A549 (cell line): ENCODE measurements at regions not wholly inside any gene's neighbourhood (a gene's known extent, or its start where the extent isn't known, plus 50 kb on each side); places are given as distances from the start of the nearest gene placed in this dataset.
A peak's percentile ranks its signal among the peaks of the same experiment; 100 is the strongest.

ENCODE experiments used
- ATAC-seq, 2 experiments: fragments of 200-7000 bp in 1 of 2; fragments of >200 bp in 1 of 2; cut with Nextera tagmentation in 1 of 2; cut with Tn5 transposase in 1 of 2; 3 replicates each; pipeline versions ENCODE4 v1.8.0 to v1.9.1; 2018 to 2020; ENCODE audit warnings: mild to moderate bottlenecking in 1 of 2, moderate library complexity in 1 of 2
- CTCF ChIA-PET: fragments of 300-600 bp; sonication (Branson Sonifier 250); formaldehyde crosslinking; extraction: SDS; loops from one replicate; lab custom pipeline; 2021; ENCODE audit warnings: antibody characterized with exemption, inconsistent platforms; lab: Yijun Ruan, JAX
- POLR2A ChIA-PET: fragments of 350-600 bp; formaldehyde crosslinking; extraction: SDS; loops from one replicate; lab custom pipeline; 2021; ENCODE audit warnings: antibody characterized with exemption, inconsistent platforms; lab: Yijun Ruan, JAX
- DNase-seq, 2 experiments: peaks; one replicate each; pipeline versions ENCODE4 v3.0.0 to v3.0.0-alpha.2; 2011 to 2016; ENCODE audit warnings: low read depth in 1 of 2, low spot score in 1 of 2
- FAIRE-seq: peaks from 2 replicates; lab custom pipeline; 2011; peaks lifted over from hg19 to GRCh38; lab: Jason Lieb, UNC
- H3K27ac ChIP-seq, 2 experiments: fragments of >200 bp; sonication (Bioruptor Twin); formaldehyde crosslinking; 3 replicates each; pipeline ENCODE4 v1.5.1; 2016 to 2017
- H3K4me1 ChIP-seq: fragments of >200 bp; sonication (Bioruptor Twin); formaldehyde crosslinking; 3 replicates; pipeline ENCODE4 v1.6.1; 2016
- H3K4me2 ChIP-seq: fragments of >200 bp; sonication (Bioruptor Twin); formaldehyde crosslinking; 3 replicates; pipeline ENCODE4 v1.6.1; 2016
- H3K4me3 ChIP-seq: fragments of >200 bp; sonication (Bioruptor Twin); formaldehyde crosslinking; 3 replicates; pipeline ENCODE4 v1.5.1; 2016
- H3K9me3 ChIP-seq: fragments of >200 bp; sonication (Bioruptor Twin); formaldehyde crosslinking; 3 replicates; pipeline ENCODE4 v1.6.1; 2016
- BHLHE40 ChIP-seq: IDR thresholded peaks from 2 replicates; pipeline ENCODE4 v1.6.1; 2012; ENCODE audit warnings: low read depth, low read length, inconsistent platforms
- CHD2 ChIP-seq: fragments of 150-350 bp; IDR thresholded peaks from 2 replicates; pipeline ENCODE4 v1.6.1; 2014; ENCODE audit warnings: low read length; ENCODE audit not compliant: partially characterized antibody
- CHD4 ChIP-seq: fragments of 200-600 bp; sonication (generic); IDR thresholded peaks from 2 replicates; pipeline ENCODE4 v1.6.1; 2016; ENCODE audit warnings: antibody characterized with exemption, mild to moderate bottlenecking, borderline replicate concordance
- EHF ChIP-seq: fragments of 250-450 bp; sonication (Bioruptor Pico); IDR thresholded peaks from 2 replicates; pipeline ENCODE4 v1.5.0; 2020; ENCODE audit warnings: mild to moderate bottlenecking
- FOXS1 ChIP-seq: fragments of 250-450 bp; sonication (Bioruptor Pico); IDR thresholded peaks from 2 replicates; pipeline ENCODE4 v1.5.0; 2020; ENCODE audit warnings: mild to moderate bottlenecking, moderate library complexity
- HDAC2 ChIP-seq: fragments of 200-600 bp; sonication (generic); IDR thresholded peaks from 2 replicates; pipeline ENCODE4 v1.6.1; 2016
- JUN ChIP-seq, 2 experiments: fragments of >200 bp; sonication (Bioruptor Twin); formaldehyde crosslinking; IDR thresholded peaks; 2 replicates in 1 of 2; 3 replicates in 1 of 2; pipeline ENCODE4 v1.6.1; 2016 to 2017
- KDM5A ChIP-seq: fragments of 200-600 bp; sonication (generic); IDR thresholded peaks from 2 replicates; pipeline ENCODE4 v1.6.1; 2016; ENCODE audit warnings: antibody characterized with exemption, mild to moderate bottlenecking
- NR3C1 ChIP-seq: fragments of >200 bp; sonication (Bioruptor Twin); formaldehyde crosslinking; IDR thresholded peaks from 3 replicates; pipeline ENCODE4 v1.6.1; 2017
- POLR2A ChIP-seq: IDR thresholded peaks from 2 replicates; pipeline ENCODE4 v1.6.1; 2012; ENCODE audit warnings: mild to moderate bottlenecking, low read length
- POLR2AphosphoS2 ChIP-seq: conservative IDR thresholded peaks from 2 replicates; pipeline ENCODE4 v1.6.1; 2012; ENCODE audit warnings: low read length, improper control_type of control experiment, inconsistent platforms
- RAD21 ChIP-seq, 2 experiments: fragments of >200 bp in 1 of 2; sonication (Bioruptor Twin) in 1 of 2; formaldehyde crosslinking in 1 of 2; IDR thresholded peaks in 1 of 2; conservative IDR thresholded peaks in 1 of 2; 2 replicates in 1 of 2; 3 replicates in 1 of 2; pipeline ENCODE4 v1.6.1; 2012 to 2018; ENCODE audit warnings: inconsistent platforms in 1 of 2
- RCOR1 ChIP-seq: fragments of 150-350 bp; IDR thresholded peaks from 2 replicates; pipeline ENCODE4 v1.6.1; 2014; ENCODE audit warnings: antibody characterized with exemption, low read length, low read depth
- RNF2 ChIP-seq: fragments of 200-600 bp; sonication (generic); IDR thresholded peaks from 2 replicates; pipeline ENCODE4 v1.6.1; 2016; ENCODE audit warnings: low read depth, mild to moderate bottlenecking, antibody characterized with exemption, moderate library complexity, borderline replicate concordance
- SMC3 ChIP-seq: fragments of >200 bp; sonication (Bioruptor Twin); formaldehyde crosslinking; IDR thresholded peaks from 3 replicates; pipeline ENCODE4 v1.6.1; 2018; ENCODE audit warnings: inconsistent platforms
- TP53 ChIP-seq: fragments of 250-450 bp; sonication (Bioruptor Pico); IDR thresholded peaks from 2 replicates; pipeline ENCODE4 v1.5.0; 2021; ENCODE audit warnings: mild to moderate bottlenecking, moderate library complexity
- ZFP36 ChIP-seq: fragments of 450-650 bp; IDR thresholded peaks from 2 replicates; pipeline ENCODE4 v1.6.1; 2014; ENCODE audit warnings: borderline replicate concordance; ENCODE audit not compliant: partially characterized antibody
- WGBS: methylation state at CpG from one replicate; pipeline ENCODE4 v1.1.6; 2017; ENCODE audit errors: missing lambda C conversion rate; 5-methylcytosine and 5-hydroxymethylcytosine counted together
- TF ChIP-seq, protein P1 (sequence below): fragments of >200 bp; sonication (Bioruptor Twin); formaldehyde crosslinking; IDR thresholded peaks from 3 replicates; pipeline ENCODE4 v1.5.1; 2016
- TF ChIP-seq, protein P2 (sequence below): fragments of 150-350 bp; IDR thresholded peaks from 2 replicates; pipeline ENCODE4 v1.6.1; 2014; ENCODE audit warnings: low read depth, mild to moderate bottlenecking, low read length
- TF ChIP-seq, protein P3 (sequence below): IDR thresholded peaks from 2 replicates; pipeline ENCODE4 v1.6.1; 2012

DNA sequence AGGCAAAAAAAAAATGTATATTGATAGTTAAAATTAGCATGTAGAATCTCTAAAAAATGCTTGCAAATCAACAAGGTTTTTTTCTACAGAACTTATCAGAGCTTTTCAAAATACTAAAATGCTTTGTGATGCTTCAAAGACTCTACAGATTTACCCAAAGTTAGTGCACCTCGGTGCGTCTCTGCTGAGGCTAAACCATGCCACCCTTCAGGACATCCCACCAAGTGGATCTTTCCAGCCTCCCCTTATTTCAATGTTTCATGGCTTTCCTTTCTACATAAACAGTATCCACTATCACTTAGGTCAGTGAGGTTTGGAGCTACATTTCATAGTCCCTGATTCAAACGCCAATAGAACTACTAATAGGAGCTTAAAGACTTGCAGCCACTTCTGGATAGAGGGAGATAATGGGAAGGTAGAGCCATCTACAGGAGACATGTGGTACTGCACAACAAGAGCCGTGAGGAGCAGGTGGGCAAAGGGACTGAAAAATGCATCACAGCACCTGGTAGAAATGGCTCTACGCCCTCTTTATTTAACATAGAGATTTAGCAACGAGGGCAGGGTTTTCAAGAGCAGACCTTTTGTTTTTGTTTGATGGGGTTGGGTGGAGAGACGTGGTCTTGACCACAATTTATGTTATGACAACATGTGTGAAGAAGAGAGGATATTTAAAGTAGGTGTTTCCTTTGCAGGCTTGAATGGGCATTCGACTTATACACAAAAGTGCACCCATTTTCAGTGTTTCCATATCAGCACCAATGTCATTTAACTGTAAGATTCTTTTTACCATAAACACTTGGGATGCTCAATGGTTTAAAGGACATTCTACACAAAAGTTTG is 56.1 kb upstream of the SLC35G4 start:
- H3K4me3 ChIP-seq: no peak overlapping the region
- peak; percentile 35 to 52 for DNase-seq
- no peak for FAIRE-seq
- H3K9me3 ChIP-seq: no peaks in the 10 kb centered on the region
- CTCF ChIA-PET: interaction anchor here (0.6 to 5.2 kb wide), 40 partner anchors 9 to 993 kb away, joined by 3 to 33 read pairs (median 3); no protein-coding TSS in a partner anchor
- peak; percentile 71 to 81; a peak in 5 of 6 replicates for ATAC-seq
- whole genome bisulfite sequencing: 27% methylated on average over 8 of the region's 8 CpGs
- POLR2A ChIA-PET: no interaction called here
- H3K4me2 ChIP-seq: no peak overlapping the region
- H3K4me1 ChIP-seq: no peaks in the 10 kb centered on the region
- TF ChIP-seq, protein P1, sequence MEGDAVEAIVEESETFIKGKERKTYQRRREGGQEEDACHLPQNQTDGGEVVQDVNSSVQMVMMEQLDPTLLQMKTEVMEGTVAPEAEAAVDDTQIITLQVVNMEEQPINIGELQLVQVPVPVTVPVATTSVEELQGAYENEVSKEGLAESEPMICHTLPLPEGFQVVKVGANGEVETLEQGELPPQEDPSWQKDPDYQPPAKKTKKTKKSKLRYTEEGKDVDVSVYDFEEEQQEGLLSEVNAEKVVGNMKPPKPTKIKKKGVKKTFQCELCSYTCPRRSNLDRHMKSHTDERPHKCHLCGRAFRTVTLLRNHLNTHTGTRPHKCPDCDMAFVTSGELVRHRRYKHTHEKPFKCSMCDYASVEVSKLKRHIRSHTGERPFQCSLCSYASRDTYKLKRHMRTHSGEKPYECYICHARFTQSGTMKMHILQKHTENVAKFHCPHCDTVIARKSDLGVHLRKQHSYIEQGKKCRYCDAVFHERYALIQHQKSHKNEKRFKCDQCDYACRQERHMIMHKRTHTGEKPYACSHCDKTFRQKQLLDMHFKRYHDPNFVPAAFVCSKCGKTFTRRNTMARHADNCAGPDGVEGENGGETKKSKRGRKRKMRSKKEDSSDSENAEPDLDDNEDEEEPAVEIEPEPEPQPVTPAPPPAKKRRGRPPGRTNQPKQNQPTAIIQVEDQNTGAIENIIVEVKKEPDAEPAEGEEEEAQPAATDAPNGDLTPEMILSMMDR: peak; percentile 62
- TF ChIP-seq SMC3: peak; percentile 46; the same call in 2 of the 3 replicates
- no peak for TF ChIP-seq POLR2AphosphoS2
- TF ChIP-seq RAD21 (conservative IDR thresholded peaks at IDR 0.05 in 1 of 2, IDR thresholded peaks at IDR 0.05 in 1 of 2): peak; percentile 73 to 77
- H3K27ac ChIP-seq: no peak overlapping the region

DNA sequence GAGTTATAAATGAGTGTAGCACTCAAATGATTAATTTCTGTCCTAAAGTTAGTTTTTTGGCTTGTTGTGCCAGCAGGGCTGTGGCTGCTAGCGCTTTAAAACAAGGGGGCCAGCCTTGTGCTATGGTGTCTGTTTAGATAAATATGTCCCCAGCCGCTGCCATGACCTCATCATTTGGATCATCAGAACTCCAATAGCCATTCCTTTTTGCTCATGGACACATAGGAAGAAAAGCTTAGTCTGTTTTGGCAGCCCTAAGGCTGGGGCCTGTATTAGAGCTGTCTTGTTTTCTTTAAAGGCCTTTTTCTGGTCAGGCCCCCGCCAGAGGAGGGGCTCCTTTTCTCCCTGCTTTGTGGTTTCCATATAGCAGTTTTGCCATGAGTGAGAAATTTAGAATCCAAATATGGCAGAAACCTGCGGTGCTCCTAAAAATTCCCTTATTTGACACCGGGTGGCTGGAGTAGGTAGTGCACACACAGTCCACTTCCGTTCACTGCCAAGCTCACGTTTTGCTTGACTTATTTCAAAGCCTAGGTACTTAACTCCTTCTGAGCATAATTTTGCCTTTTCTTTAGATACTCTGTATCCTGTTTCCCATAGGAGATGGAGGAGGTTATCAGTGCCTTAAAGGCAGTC is 60.4 kb upstream of the SLC35G4 start:
- CTCF ChIA-PET: interaction anchor here (1.0 to 5.2 kb wide), 4 partner anchors 30 to 698 kb away, joined by 3 to 33 read pairs (median 6); no protein-coding TSS in a partner anchor
- TF ChIP-seq JUN (IDR thresholded peaks at IDR 0.05) (no peak), RNF2 (no peak), NR3C1 (no peak), TP53 (CRISPR knock-in tag) (no peak)
- TF ChIP-seq, protein P2, sequence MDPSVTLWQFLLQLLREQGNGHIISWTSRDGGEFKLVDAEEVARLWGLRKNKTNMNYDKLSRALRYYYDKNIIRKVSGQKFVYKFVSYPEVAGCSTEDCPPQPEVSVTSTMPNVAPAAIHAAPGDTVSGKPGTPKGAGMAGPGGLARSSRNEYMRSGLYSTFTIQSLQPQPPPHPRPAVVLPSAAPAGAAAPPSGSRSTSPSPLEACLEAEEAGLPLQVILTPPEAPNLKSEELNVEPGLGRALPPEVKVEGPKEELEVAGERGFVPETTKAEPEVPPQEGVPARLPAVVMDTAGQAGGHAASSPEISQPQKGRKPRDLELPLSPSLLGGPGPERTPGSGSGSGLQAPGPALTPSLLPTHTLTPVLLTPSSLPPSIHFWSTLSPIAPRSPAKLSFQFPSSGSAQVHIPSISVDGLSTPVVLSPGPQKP: no peak
- TF ChIP-seq, all 56 proteins: peak for 0
- H3K27ac ChIP-seq: no peak overlapping the region
- ATAC-seq (no peak), DNase-seq (no peak), FAIRE-seq (no peak)
- POLR2A ChIA-PET: no interaction called here
- no peak overlapping the region for H3K4me3 ChIP-seq
- no peak overlapping the region for H3K4me2 ChIP-seq
- 28% methylated on average over 7 of the region's 7 CpGs for WGBS
- H3K9me3 ChIP-seq: no peaks in the 10 kb centered on the region; the same call in 1 of the 3 replicates
- no peaks in the 10 kb centered on the region for H3K4me1 ChIP-seq

DNA sequence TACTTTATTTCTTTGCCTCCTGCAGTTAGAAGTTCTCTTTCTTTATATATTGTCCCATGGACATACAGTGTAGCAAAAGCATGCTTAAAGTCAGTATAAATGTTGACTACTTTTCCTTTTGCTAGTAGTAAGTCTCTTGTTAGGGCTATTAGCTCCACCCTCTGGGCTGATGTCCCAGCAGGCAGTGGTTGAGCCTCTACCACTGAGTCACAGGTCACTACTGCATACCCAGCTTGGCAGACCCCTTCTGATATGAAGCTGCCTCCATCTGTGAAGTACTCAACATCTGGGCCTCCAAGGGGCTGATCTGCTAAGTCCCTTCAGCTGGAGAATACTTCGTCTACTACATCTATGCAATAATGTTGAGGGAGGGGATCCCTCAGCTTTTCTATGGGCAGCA is 61.0 kb upstream of the SLC35G4 start:
- FAIRE-seq: no peak
- DNase-seq: no peak
- no peak for TF ChIP-seq EHF
- TF ChIP-seq BHLHE40: no peak
- TF ChIP-seq FOXS1 (CRISPR knock-in tag): no peak
- no peak for TF ChIP-seq HDAC2
- TF ChIP-seq CHD2: no peak
- no peak for TF ChIP-seq CHD4
- no peak for TF ChIP-seq POLR2A
- TF ChIP-seq KDM5A: no peak
- no peak for TF ChIP-seq ZFP36
- TF ChIP-seq RCOR1: no peak
- TF ChIP-seq, protein P3, sequence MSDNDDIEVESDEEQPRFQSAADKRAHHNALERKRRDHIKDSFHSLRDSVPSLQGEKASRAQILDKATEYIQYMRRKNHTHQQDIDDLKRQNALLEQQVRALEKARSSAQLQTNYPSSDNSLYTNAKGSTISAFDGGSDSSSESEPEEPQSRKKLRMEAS: no peak
- Histone ChIP-seq H3K27ac (no peak overlapping the region), H3K4me2 (no peak overlapping the region), H3K4me3 (no peak overlapping the region), H3K9me3 (peaks cover 3% of the 10 kb centered on the region; the same call in 2 of the 3 replicates), H3K4me1 (no peaks in the 10 kb centered on the region)
- POLR2A ChIA-PET: no interaction called here
- no peak for ATAC-seq
- 0% methylated on average over 1 of the region's 1 CpG for WGBS
- CTCF ChIA-PET: interaction anchor here (1.0 to 2.0 kb wide), 3 partner anchors 29 to 697 kb away, joined by 3 to 7 read pairs (median 4); no protein-coding TSS in a partner anchor
